IMR-90 (cell line): ENCODE measurements at regions not wholly inside any gene's neighbourhood (a gene's known extent, or its start where the extent isn't known, plus 50 kb on each side); places are given as distances from the start of the nearest gene placed in this dataset.

Experiments
- ATAC-seq: fragments of 200-7000 bp; cut with Tn5 transposase; 2 replicates; pipeline ENCODE4 v1.9.1; 2020; ENCODE audit warnings: low read depth, mild to moderate bottlenecking, moderate library complexity
- BruUV-seq: library from RNA; stranded (reverse); fragments of 400-500 nt; replicated peaks from 2 replicates; lab custom pipeline; 2021; lab: Mats Ljungman, UMichigan
- CTCF ChIA-PET: fragments of 300-600 bp; formaldehyde crosslinking; extraction: SDS; loops from one replicate; lab custom pipeline; 2021; ENCODE audit warnings: antibody characterized with exemption; lab: Yijun Ruan, JAX
- POLR2A ChIA-PET: fragments of 300-600 bp; sonication (Branson Sonifier 250); formaldehyde crosslinking; loops from one replicate; lab custom pipeline; 2022; ENCODE audit warnings: antibody characterized with exemption; ENCODE audit not compliant: unreplicated experiment; lab: Charles Lee
- DNase-seq: peaks from one replicate; pipeline ENCODE4 v3.0.0; 2013
- H2AFZ ChIP-seq: replicated peaks from 2 replicates; pipeline ENCODE3; 2013; ENCODE audit warnings: low read length, mild to moderate bottlenecking; ENCODE audit not compliant: poor library complexity
- H2AK5ac ChIP-seq: 2 replicates; pipeline ENCODE4 v1.6.1; 2013; ENCODE audit warnings: low read depth, low read length, inconsistent platforms
- H2AK9ac ChIP-seq: replicated peaks from 2 replicates; pipeline ENCODE3; 2013; ENCODE audit warnings: mild to moderate bottlenecking, low read depth, low read length, moderate library complexity; ENCODE audit not compliant: poor library complexity
- H2BK120ac ChIP-seq: 2 replicates; pipeline ENCODE4 v1.6.1; 2013; ENCODE audit warnings: low read depth, low read length, inconsistent platforms
- H2BK15ac ChIP-seq: 3 replicates; pipeline ENCODE4 v1.6.1; 2013; ENCODE audit warnings: low read depth, low read length, inconsistent platforms
- H2BK20ac ChIP-seq: 2 replicates; pipeline ENCODE4 v1.6.1; 2013; ENCODE audit warnings: low read depth, mild to moderate bottlenecking, inconsistent platforms, low read length, moderate library complexity
- H2BK5ac ChIP-seq: 2 replicates; pipeline ENCODE4 v1.6.1; 2013; ENCODE audit warnings: mild to moderate bottlenecking, low read depth, low read length, inconsistent platforms; ENCODE audit not compliant: poor library complexity, severe bottlenecking
- H3K14ac ChIP-seq: replicated peaks from 2 replicates; pipeline ENCODE4 v1.6.1; 2013; ENCODE audit warnings: low read depth, low read length, inconsistent platforms
- H3K18ac ChIP-seq: 2 replicates; pipeline ENCODE4 v1.6.1; 2013; ENCODE audit warnings: low read depth, low read length, control low read depth
- H3K23ac ChIP-seq: 2 replicates; pipeline ENCODE4 v1.6.1; 2013; ENCODE audit warnings: low read depth, low read length, inconsistent platforms
- H3K27ac ChIP-seq: 2 replicates; pipeline ENCODE4 v1.5.1; 2013; ENCODE audit warnings: mild to moderate bottlenecking, control low read depth, low read length; ENCODE audit not compliant: insufficient read depth
- H3K27me3 ChIP-seq: 2 replicates; pipeline ENCODE4 v1.6.1; 2013; ENCODE audit warnings: low read length; ENCODE audit not compliant: control insufficient read depth, insufficient read depth
- H3K36me3 ChIP-seq: 2 replicates; pipeline ENCODE4 v1.6.1; 2013; ENCODE audit warnings: low read length, mixed read lengths; ENCODE audit not compliant: control insufficient read depth, insufficient read depth
- H3K4ac ChIP-seq: 2 replicates; pipeline ENCODE4 v1.6.1; 2013; ENCODE audit warnings: low read depth, low read length, inconsistent platforms
- H3K4me1 ChIP-seq: 2 replicates; pipeline ENCODE4 v1.6.1; 2013; ENCODE audit warnings: low read length, mixed read lengths; ENCODE audit not compliant: control insufficient read depth, insufficient read depth
- H3K4me2 ChIP-seq: 2 replicates; pipeline ENCODE4 v1.6.1; 2013; ENCODE audit warnings: low read depth, mild to moderate bottlenecking, control low read depth, low read length, moderate library complexity
- H3K4me3 ChIP-seq: 2 replicates; pipeline ENCODE4 v1.5.1; 2013; ENCODE audit warnings: low read depth, mild to moderate bottlenecking, control low read depth, low read length, moderate library complexity; ENCODE audit not compliant: insufficient read depth
- H3K56ac ChIP-seq: 2 replicates; pipeline ENCODE4 v1.6.1; 2013; ENCODE audit warnings: low read length, inconsistent platforms; ENCODE audit not compliant: insufficient read depth; ENCODE audit errors: extremely low read depth
- H3K79me1 ChIP-seq, 2 experiments: 2 replicates each; pipeline ENCODE4 v1.6.1; 2013; ENCODE audit warnings: low read length in 2 of 2, inconsistent platforms in 1 of 2, low read depth in 1 of 2
- H3K9ac ChIP-seq: 2 replicates; pipeline ENCODE4 v1.6.1; 2013; ENCODE audit warnings: low read depth, low read length, control low read depth
- H3K9me1 ChIP-seq: 2 replicates; pipeline ENCODE4 v1.6.1; 2013; ENCODE audit warnings: low read length, inconsistent platforms; ENCODE audit not compliant: insufficient read depth
- H3K9me3 ChIP-seq: 2 replicates; pipeline ENCODE4 v1.6.1; 2013; ENCODE audit warnings: low read length; ENCODE audit not compliant: control insufficient read depth, insufficient read depth
- H4K20me1 ChIP-seq: 2 replicates; pipeline ENCODE4 v1.6.1; 2013; ENCODE audit warnings: low read length, inconsistent platforms; ENCODE audit not compliant: insufficient read depth
- H4K5ac ChIP-seq: 2 replicates; pipeline ENCODE4 v1.6.1; 2013; ENCODE audit warnings: mild to moderate bottlenecking, low read depth, low read length, control low read depth
- H4K8ac ChIP-seq, 2 experiments: 2 replicates each; pipeline ENCODE4 v1.6.1; 2013; ENCODE audit warnings: low read depth in 2 of 2, low read length in 2 of 2, control low read depth in 1 of 2, inconsistent platforms in 1 of 2
- H4K91ac ChIP-seq: 2 replicates; pipeline ENCODE4 v1.6.1; 2013; ENCODE audit warnings: low read depth, low read length, inconsistent platforms; ENCODE audit not compliant: insufficient read depth
- BHLHE40 ChIP-seq: fragments of 150-350 bp; IDR thresholded peaks from 2 replicates; pipeline ENCODE4 v1.6.1; 2016; ENCODE audit warnings: mild to moderate bottlenecking, low read depth, low read length
- CTCF ChIP-seq: conservative IDR thresholded peaks from 2 replicates; pipeline ENCODE4 v1.5.1; 2012; ENCODE audit warnings: mild to moderate bottlenecking, low read depth, low read length, improper control_type of control experiment
- ELK1 ChIP-seq: fragments of 150-350 bp; IDR thresholded peaks from 2 replicates; pipeline ENCODE4 v1.6.1; 2016; ENCODE audit warnings: low read depth, mild to moderate bottlenecking, low read length, moderate library complexity, borderline replicate concordance
- FOS ChIP-seq: fragments of 150-350 bp; IDR thresholded peaks from 2 replicates; pipeline ENCODE4 v1.6.1; 2016; ENCODE audit warnings: low read depth, low read length
- MAFK ChIP-seq: IDR thresholded peaks from 2 replicates; pipeline ENCODE4 v1.6.1; 2012; ENCODE audit warnings: low read depth, low read length, improper control_type of control experiment
- MXI1 ChIP-seq: IDR thresholded peaks from 2 replicates; pipeline ENCODE4 v1.6.1; 2012; ENCODE audit warnings: low read depth, mild to moderate bottlenecking, low read length, moderate library complexity, borderline replicate concordance
- NFE2L2 ChIP-seq: fragments of 150-350 bp; IDR thresholded peaks from 2 replicates; pipeline ENCODE4 v1.6.1; 2016; ENCODE audit warnings: low read depth, mild to moderate bottlenecking, low read length
- POLR2A ChIP-seq: IDR thresholded peaks from 2 replicates; pipeline ENCODE4 v1.6.1; 2012; ENCODE audit warnings: mild to moderate bottlenecking, low read depth, low read length
- RAD21 ChIP-seq: IDR thresholded peaks from 2 replicates; pipeline ENCODE4 v1.6.1; 2012; ENCODE audit warnings: low read length, improper control_type of control experiment
- RCOR1 ChIP-seq: IDR thresholded peaks from 2 replicates; pipeline ENCODE4 v1.6.1; 2012; ENCODE audit warnings: mild to moderate bottlenecking, low read length, improper control_type of control experiment; ENCODE audit not compliant: insufficient replicate concordance
- RFX5 ChIP-seq: IDR thresholded peaks from 2 replicates; pipeline ENCODE4 v1.8.0; 2012; ENCODE audit warnings: low read depth, mild to moderate bottlenecking, low read length, moderate library complexity
- WGBS, 2 experiments: methylation state at CpG; one replicate each; pipeline versions ENCODE4 v1.1.5 to v1.1.7; 2013; ENCODE audit warnings: missing lambda C conversion rate in 2 of 2; ENCODE audit not compliant: insufficient read length in 1 of 2; ENCODE audit errors: extremely low coverage in 2 of 2; 5-methylcytosine and 5-hydroxymethylcytosine counted together
- dilution Hi-C: fragments of 300-500 bp; cut with HindIII; formaldehyde crosslinking; loops from one replicate; pipeline ENCODE4 v1.14.3; 2018; ENCODE audit warnings: low sequenced_read_pairs; ENCODE audit not compliant: unreplicated experiment
- in situ Hi-C: fragments of 300-500 bp; cut with MboI; formaldehyde crosslinking; loops from 3 replicates; pipeline ENCODE4 v1.14.3; 2019; ENCODE audit warnings: low sequenced_read_pairs, inconsistent platforms, mixed read lengths
- intact Hi-C: fragments of 100-400 bp; cut with micrococcal nuclease; formaldehyde crosslinking; loops from 2 replicates; pipeline ENCODE4 v1.10.0; 2022

GRCh38 chr10:6338361-6338760, 135.6 kb downstream of the PFKFB3 start:
- CTCF ChIA-PET = no interaction called here

More at GRCh38 chr10:6338361-6338760, 135.6 kb downstream of the PFKFB3 start:
- no peak overlapping the region for H4K5ac ChIP-seq
- intact Hi-C loops (no loop called here), in situ Hi-C loops (no loop called here), dilution Hi-C loops (no loop called here)
- H3K4me1 ChIP-seq = no peaks in the 10 kb centered on the region
- no peak overlapping the region for H2BK15ac ChIP-seq
- no peak overlapping the region for H3K18ac ChIP-seq
- H4K20me1 ChIP-seq = no peaks in the 10 kb centered on the region
- no peak overlapping the region for H2AK5ac ChIP-seq
- no peak overlapping the region for H3K56ac ChIP-seq
- H3K4me2 ChIP-seq = no peak overlapping the region
- no peak overlapping the region for H3K23ac ChIP-seq
- no peak overlapping the region for H2AK9ac ChIP-seq
- H3K36me3 ChIP-seq = no peaks in the 10 kb centered on the region
- no TSS peak for BruUV-seq
- TF ChIP-seq ELK1 (no peak), RAD21 (no peak), BHLHE40 (no peak), RCOR1 (no peak), NFE2L2 (no peak), CTCF (no peak), MAFK (no peak), FOS (no peak), POLR2A (no peak), MXI1 (no peak), RFX5 (no peak)
- H2AFZ ChIP-seq = no peak overlapping the region
- no peak overlapping the region for H2BK120ac ChIP-seq
- ATAC-seq (no peak), DNase-seq (no peak)
- no peak overlapping the region for H3K4me3 ChIP-seq
- no peak overlapping the region for H2BK20ac ChIP-seq
- no peaks in the 10 kb centered on the region; the same call in 1 of the 2 replicates for H3K9me1 ChIP-seq
- H2BK5ac ChIP-seq = no peak overlapping the region
- no peaks in the 10 kb centered on the region for H3K79me1 ChIP-seq
- POLR2A ChIA-PET = no interaction called here
- no CpG with 5 or more reads among the region's 7 CpGs for WGBS, 2 experiments
- H3K27ac ChIP-seq = no peak overlapping the region
- no peak overlapping the region for H3K9ac ChIP-seq
- H4K91ac ChIP-seq = no peak overlapping the region
- H3K27me3 ChIP-seq = no peaks in the 10 kb centered on the region
- H3K9me3 ChIP-seq = no peaks in the 10 kb centered on the region
- H3K14ac ChIP-seq = no peak overlapping the region
- H4K8ac ChIP-seq = no peak overlapping the region
- H3K4ac ChIP-seq = no peak overlapping the region
